ES-I3 (cell line): ENCODE measurements at regions not wholly inside any gene's neighbourhood (a gene's known extent, or its start where the extent isn't known, plus 50 kb on each side); places are given as distances from the start of the nearest gene placed in this dataset.

Experiments used
- H3K36me3 ChIP-seq: 2 replicates; pipeline ENCODE4 v1.6.1; 2013; ENCODE audit warnings: mild to moderate bottlenecking, low read length, control low read depth, moderate library complexity; ENCODE audit not compliant: insufficient read depth
- H3K4me1 ChIP-seq: 2 replicates; pipeline ENCODE4 v1.6.1; 2013; ENCODE audit warnings: mild to moderate bottlenecking, control low read depth, low read length; ENCODE audit not compliant: insufficient read depth
- H3K9ac ChIP-seq: 2 replicates; pipeline ENCODE4 v1.6.1; 2013; ENCODE audit warnings: low read depth, mild to moderate bottlenecking, low read length, moderate library complexity
- H3K9me3 ChIP-seq: 2 replicates; pipeline ENCODE4 v1.6.1; 2013; ENCODE audit warnings: mild to moderate bottlenecking, low read length, moderate library complexity; ENCODE audit not compliant: control insufficient read depth, insufficient read depth

- Histone ChIP-seq H3K36me3 (no peaks in the 10 kb centered on the region), H3K9me3 (no peaks in the 10 kb centered on the region), H3K9ac (no peak overlapping the region), H3K4me1 (no peaks in the 10 kb centered on the region)
Observed at GRCh38 chr4:123776267-123776666, 379.7 kb downstream of the SPRY1 start.

- Histone ChIP-seq H3K4me1 (no peaks in the 10 kb centered on the region), H3K36me3 (no peaks in the 10 kb centered on the region), H3K9ac (no peak overlapping the region), H3K9me3 (no peaks in the 10 kb centered on the region)
Observed at GRCh38 chr4:123777373-123777772, 380.8 kb downstream of the SPRY1 start.

- Histone ChIP-seq H3K4me1 (peaks cover 22% of the 10 kb centered on the region), H3K36me3 (no peaks in the 10 kb centered on the region), H3K9me3 (no peaks in the 10 kb centered on the region), H3K9ac (no peak overlapping the region)
Observed at GRCh38 chr4:123783151-123783790, 386.7 kb downstream of the SPRY1 start.

- no peaks in the 10 kb centered on the region for H3K9me3 ChIP-seq
- no peaks in the 10 kb centered on the region for H3K36me3 ChIP-seq
- H3K4me1 ChIP-seq, result peaks cover 22% of the 10 kb centered on the region
- no peak overlapping the region for H3K9ac ChIP-seq
Observed at GRCh38 chr4:123783921-123784320, 387.3 kb downstream of the SPRY1 start.

- H3K4me1 ChIP-seq, result peaks cover 22% of the 10 kb centered on the region
- H3K36me3 ChIP-seq, result no peaks in the 10 kb centered on the region
Observed at GRCh38 chr4:123784626-123785025, 388.0 kb downstream of the SPRY1 start.

GRCh38 chr4:123785538-123785937, 388.9 kb downstream of the SPRY1 start:
- Histone ChIP-seq H3K9me3 (no peaks in the 10 kb centered on the region), H3K4me1 (peaks cover 22% of the 10 kb centered on the region), H3K36me3 (no peaks in the 10 kb centered on the region), H3K9ac (no peak overlapping the region)

More at GRCh38 chr4:123784626-123785025, 388.0 kb downstream of the SPRY1 start:
- H3K9ac ChIP-seq, result no peak overlapping the region
- H3K9me3 ChIP-seq, result no peaks in the 10 kb centered on the region

GRCh38 chr4:123786163-123786915, 389.7 kb downstream of the SPRY1 start:
- Histone ChIP-seq H3K36me3 (no peaks in the 10 kb centered on the region), H3K9me3 (no peaks in the 10 kb centered on the region), H3K9ac (no peak overlapping the region), H3K4me1 (peaks cover 22% of the 10 kb centered on the region)

- Histone ChIP-seq H3K36me3 (no peaks in the 10 kb centered on the region), H3K4me1 (peaks cover 22% of the 10 kb centered on the region), H3K9me3 (no peaks in the 10 kb centered on the region), H3K9ac (no peak overlapping the region)
Observed at GRCh38 chr4:123786920-123787319, 390.3 kb downstream of the SPRY1 start.

- Histone ChIP-seq H3K9ac (no peak overlapping the region), H3K9me3 (no peaks in the 10 kb centered on the region)
Observed at GRCh38 chr4:123787512-123788080, 391.0 kb downstream of the SPRY1 start.

GRCh38 chr4:123788577-123788976, 392.0 kb downstream of the SPRY1 start:
- Histone ChIP-seq H3K9me3 (no peaks in the 10 kb centered on the region), H3K9ac (no peak overlapping the region), H3K4me1 (peaks cover 22% of the 10 kb centered on the region), H3K36me3 (no peaks in the 10 kb centered on the region)

More at GRCh38 chr4:123787512-123788080, 391.0 kb downstream of the SPRY1 start:
- H3K4me1 ChIP-seq, result peaks cover 22% of the 10 kb centered on the region
- no peaks in the 10 kb centered on the region for H3K36me3 ChIP-seq

GRCh38 chr4:123790681-123791080, 394.1 kb downstream of the SPRY1 start:
- H3K36me3 ChIP-seq, result no peaks in the 10 kb centered on the region
- H3K4me1 ChIP-seq, result peaks cover 22% of the 10 kb centered on the region
- H3K9ac ChIP-seq, result no peak overlapping the region
- H3K9me3 ChIP-seq, result no peaks in the 10 kb centered on the region

- no peak overlapping the region for H3K9ac ChIP-seq
- H3K9me3 ChIP-seq, result no peaks in the 10 kb centered on the region; the same call in 1 of the 2 replicates
- H3K4me1 ChIP-seq, result no peaks in the 10 kb centered on the region
- H3K36me3 ChIP-seq, result no peaks in the 10 kb centered on the region
Observed at GRCh38 chr4:123802082-123802645, 405.6 kb downstream of the SPRY1 start.

- Histone ChIP-seq H3K9ac (no peak overlapping the region), H3K4me1 (no peaks in the 10 kb centered on the region), H3K36me3 (no peaks in the 10 kb centered on the region), H3K9me3 (no peaks in the 10 kb centered on the region; the same call in 1 of the 2 replicates)
Observed at GRCh38 chr4:123802933-123803332, 406.3 kb downstream of the SPRY1 start.

- H3K36me3 ChIP-seq, result no peaks in the 10 kb centered on the region
Observed at GRCh38 chr4:123804196-123804721, 407.7 kb downstream of the SPRY1 start.

More at GRCh38 chr4:123804196-123804721, 407.7 kb downstream of the SPRY1 start:
- no peaks in the 10 kb centered on the region for H3K4me1 ChIP-seq
- H3K9ac ChIP-seq, result no peak overlapping the region
- no peaks in the 10 kb centered on the region for H3K9me3 ChIP-seq
